GM21825 (cell line): ENCODE measurements at regions not wholly inside any gene's neighbourhood (a gene's known extent, or its start where the extent isn't known, plus 50 kb on each side); places are given as distances from the start of the nearest gene placed in this dataset.

Source experiments
- ATAC-seq: cut with Tn5 transposase; IDR thresholded peaks from one replicate; pipeline ENCODE4 v1.9.1; 2021; ENCODE audit warnings: mild to moderate bottlenecking, moderate library complexity; ENCODE audit not compliant: unreplicated experiment

DNA sequence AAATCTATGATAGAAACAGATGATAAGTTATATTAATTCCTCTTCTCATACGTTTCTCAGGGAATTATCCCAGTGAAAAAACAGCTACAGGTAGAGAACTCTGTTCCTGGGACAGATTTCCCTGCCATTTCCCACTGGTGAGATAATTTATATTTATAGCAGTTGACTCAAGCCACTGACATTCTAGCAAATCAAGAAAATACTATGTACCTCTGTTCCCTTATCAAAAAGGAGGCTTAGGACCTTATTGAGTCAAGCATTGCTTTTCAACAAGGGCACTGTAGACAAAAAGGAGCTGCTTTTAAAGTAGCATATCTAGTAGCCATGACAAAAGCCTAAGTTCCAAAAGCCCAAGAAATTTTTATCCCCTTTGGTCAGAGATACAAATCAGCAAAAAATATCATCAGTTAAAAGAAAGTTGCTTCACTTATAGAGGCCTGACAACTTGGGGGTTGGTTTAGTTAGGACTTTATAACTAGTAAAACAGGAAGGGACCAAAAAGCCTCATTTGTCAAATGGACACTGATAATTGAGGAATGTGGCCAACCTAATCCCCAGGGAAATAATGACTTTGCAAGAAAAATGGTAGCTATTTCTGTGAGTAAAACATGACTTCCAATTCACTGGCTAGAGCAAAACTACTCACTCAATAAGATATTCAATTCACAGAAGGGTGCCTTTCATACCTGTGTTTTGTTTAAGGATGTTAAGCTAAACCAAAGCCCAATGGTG is 652.5 kb downstream of the SLITRK1 start:
- ATAC-seq = no peak

DNA sequence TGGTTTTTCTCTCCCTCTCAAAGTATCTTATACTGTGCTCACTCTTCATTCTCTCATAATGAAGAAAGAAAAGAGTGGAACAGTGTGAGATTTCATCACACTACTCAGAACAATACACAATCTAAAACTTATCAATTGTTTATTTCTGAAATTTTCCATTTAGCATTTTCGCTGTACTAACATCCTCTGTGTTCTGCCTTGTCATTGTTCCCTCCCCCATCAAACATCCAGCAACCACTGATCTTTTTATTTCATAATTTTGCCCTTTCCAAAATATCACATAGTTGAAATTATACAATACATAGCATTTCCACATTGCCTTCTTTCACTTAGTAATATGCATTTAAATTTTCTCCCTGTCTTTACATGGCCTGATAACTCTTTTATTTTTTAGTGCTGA is 658.7 kb downstream of the SLITRK1 start:
- ATAC-seq = no peak

DNA sequence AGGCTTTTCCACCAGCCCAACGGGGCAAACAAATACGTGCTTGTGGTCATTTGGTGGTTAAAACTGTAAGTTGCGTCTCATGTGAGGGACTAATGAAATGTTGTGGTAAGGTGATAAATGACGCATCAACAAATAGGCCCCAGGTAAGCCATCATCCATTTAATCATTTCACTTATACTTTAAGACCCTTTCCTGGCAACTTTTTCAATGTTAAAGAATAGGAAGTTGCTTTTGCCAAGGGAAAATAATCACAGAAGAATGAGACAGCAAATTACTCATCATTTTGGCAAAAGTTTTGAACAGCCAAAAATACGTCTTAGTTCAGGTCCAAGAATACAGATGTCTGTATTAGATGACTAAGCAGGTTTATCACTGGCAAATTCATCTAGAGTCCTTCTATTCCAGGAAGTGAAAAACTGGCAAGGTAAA is 660.4 kb downstream of the SLITRK1 start:
- ATAC-seq = no peak

DNA sequence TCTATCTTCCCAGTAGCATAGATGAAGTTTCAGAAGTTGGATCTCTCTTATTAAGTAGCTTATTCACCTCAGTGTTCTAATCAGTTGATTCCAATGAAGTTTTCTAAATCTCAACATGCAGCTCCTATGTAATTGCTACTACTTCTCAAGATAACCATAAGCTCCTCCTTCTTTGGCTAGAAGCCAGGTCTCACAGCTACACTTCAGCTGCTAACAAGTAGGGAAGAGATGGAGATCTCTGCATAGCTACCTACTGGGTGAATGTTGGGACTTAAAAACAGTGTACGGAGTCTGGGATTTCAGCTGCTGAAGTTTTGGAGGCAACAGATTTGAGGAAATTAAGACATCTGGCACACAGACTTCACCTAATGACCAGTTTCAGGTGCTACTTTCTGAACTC is 661.0 kb downstream of the SLITRK1 start:
- ATAC-seq = no peak

DNA sequence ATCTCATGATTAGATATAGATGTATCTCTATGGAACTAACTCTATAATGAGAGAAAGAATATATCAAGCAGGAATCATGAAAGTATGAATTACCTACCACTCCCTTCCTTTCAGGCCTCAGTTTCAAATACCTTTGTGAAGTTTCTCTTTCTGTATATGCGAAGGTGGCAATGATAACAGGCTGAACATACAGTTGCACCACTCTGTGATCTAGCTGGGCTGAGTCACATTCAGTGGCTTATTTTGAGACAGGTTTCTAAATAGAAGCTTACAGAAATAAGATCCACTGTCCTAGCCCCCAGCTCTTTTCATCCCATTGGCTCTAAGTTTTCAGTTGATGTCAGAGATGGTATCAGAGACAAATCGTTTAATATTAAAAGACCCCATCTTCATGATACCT is 662.0 kb downstream of the SLITRK1 start:
- no peak for ATAC-seq

DNA sequence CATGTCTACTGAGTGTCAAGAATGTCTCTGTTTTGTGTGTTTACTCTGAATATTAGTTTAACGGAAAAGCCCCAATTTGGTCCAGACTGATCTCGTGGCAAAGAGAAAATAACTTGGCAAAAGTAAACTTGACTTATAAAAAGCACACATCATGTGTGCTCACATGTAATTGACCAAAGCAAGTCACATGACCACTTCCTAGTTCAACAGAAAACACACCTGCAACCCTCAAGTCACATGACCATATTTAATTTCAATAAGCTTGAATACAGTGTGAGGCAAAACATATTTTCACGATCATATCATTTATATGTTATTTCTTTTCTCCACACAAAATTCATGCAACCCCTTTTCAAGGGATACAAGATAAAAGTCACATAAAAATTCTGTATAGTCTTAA is 662.4 kb downstream of the SLITRK1 start:
- ATAC-seq = no peak

DNA sequence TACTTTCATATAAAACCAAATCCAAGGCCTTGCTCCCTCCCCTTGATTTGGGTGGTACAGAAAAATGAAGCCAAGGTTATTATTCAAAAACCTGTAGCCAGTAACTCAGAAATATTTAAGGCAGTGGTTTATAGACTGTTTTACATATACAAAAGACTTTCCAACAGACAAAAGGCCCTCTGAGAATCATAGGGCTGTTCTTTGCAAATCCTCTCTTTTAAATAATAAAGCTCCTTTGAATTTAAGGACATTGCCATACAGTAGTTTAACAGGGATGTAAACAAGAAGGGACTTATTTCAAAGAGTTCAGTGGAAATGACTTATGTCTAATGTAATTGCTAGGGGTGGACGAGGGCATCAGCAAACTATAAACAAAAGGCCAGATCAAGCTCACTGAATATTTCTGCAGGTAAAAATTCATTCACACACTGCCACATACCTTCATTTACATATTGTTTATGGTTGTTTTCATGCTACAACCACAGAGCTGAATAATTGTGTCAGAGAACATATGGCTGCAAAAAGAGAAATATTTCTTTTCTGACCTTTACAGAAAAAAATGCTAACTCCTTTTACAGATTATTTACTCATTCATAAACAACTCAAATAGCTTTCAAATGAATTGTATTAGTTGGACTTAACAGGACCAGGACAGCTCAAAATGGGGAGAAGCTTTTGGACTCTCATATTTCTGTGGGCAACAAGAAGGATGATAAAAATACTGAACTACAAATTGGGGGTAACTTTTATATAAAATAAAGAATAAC is 665.6 kb downstream of the SLITRK1 start:
- no peak for ATAC-seq

DNA sequence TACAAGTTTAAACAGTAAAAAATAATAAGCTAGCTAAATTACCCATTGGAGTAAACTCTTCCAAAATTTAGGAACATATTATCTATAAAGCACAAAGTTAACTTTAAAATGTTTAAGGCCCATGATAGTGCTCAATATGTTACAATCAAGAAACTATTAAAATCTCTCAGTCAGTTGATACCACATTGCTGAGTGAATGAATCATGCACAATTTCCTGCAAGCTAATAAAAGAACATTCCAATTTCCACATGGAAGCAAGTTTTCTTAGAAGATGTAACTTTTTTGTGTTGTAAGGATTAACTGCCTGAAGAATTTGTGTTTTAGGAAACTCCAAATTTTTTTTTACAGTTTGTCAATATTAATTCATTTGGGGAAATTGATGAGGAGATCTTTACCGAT is 666.6 kb downstream of the SLITRK1 start:
- ATAC-seq = no peak

DNA sequence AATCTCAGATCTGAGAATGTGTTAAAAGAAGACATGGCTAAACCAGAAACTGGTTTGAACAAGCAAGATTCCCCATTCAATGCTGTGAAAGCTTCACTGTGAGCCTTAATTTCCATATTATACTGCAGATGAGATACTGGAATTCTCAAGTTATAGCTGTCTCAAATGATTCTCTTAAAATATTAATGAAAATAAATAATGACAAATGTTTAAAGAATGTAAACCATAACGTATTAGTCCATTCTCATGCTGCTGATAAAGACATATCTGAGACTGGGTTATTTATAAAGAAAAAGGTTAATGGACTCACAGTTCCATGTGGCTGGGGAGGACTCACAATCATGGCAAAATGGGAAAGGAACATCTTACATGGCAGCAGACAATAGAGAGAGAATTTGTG is 667.8 kb downstream of the SLITRK1 start:
- ATAC-seq = no peak

DNA sequence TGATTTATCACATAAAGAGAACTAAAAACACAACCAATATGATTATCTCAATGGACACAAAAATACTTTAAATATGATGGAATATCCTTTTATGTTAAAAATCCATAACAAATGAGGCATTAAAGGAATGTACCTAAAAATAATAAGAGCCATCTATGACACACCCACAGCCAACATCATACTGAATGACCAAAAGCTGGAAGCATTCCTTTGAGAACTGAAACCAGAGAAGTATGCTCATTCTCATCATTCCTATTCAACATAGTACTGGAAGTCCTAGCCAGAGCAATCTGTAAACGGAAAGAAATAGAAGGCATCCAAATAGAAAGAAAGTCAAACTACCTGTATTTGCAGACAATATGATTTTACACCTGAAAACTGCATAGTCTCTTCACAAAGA is 671.0 kb downstream of the SLITRK1 start:
- ATAC-seq = no peak

DNA sequence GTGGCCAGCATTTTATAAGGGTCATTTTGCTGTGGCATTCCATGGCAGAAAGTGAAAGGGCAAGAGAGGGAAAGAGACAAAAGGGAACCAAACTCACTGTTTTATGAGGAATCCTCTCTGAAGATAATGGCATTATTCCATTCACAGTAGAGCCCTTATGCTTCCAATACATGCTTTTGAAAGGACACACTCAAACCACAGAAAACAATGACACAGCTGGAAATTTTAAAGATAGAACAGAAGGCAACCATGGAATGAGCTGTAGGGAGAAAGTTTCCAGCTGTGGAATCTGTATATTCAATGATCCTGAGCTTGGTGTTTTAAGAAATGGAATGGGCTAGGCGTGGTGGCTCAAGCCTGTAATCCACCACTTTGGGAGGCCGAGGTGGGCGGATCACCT is 677.4 kb downstream of the SLITRK1 start:
- ATAC-seq = no peak

DNA sequence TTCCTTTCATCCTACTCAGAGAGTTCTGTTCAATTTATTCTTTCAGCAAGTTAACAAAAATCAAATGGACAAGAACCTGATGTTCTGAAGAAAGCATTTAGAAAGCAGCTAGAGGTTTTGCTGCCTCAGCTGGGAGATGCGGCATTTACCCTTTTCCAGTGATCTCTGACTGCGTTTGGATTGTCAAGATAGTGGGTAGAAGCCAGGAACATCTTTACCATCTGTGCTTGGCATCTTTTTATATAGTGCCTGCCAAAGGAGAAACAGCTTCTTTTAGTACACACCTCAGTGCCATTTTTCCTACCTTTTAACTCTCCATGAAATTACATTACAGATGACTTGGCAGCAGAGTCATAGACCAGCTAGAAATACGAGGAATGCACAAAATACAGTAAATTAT is 680.8 kb downstream of the SLITRK1 start:
- no peak for ATAC-seq

DNA sequence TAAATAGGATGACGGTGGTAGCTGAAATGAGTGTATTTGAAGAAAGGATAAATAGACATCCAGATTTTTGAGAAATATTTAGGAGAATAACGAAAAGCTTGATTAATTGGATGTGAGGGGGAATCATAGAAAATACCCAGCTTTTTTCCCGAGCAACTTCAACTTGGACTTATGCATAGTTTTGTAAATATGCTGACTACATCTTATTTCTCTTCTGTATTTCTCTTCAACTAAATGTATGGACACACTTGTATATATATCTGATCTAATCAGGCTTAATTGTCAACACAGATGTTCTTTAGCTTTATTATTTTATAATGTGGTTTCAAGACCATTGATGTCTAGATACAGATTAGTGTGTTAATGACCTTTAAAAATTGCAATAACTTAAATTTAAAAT is 685.0 kb downstream of the SLITRK1 start:
- ATAC-seq = no peak

DNA sequence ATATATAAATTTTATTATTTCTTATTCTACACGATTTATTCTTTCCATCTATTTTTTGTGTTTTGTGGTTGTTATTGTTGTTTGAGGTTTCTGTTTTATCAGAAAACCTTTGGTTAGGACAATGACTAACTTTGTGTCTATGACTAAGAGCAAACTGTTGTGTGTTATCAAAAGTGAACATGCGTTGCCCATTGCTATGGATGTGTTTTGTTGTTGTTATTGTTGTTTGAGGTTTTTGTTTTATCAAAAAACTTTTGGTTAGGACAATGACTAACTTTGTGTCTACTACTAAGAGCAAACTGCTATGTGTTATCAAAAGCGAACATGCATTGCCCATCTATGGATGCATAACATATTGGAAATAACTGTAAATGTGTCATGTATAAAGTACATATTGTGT is 692.3 kb downstream of the SLITRK1 start:
- ATAC-seq = no peak

DNA sequence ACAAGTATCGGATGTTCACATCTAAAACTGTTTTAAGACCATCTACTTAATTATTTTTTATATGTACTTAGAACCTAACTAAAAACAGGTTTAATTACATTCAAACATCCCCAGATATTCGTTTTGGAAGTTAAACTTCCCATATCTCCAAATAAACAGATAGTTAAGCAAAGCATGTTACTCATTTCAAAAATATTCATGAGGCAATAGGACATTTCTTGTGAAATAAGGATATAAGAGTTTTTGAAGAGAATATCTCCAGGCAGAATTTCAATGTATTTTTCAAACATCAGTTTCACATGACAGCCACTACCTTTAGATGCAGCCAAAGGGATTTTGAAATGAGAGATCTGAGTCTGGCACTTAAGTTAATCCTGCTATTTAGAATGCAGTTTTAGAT is 697.5 kb downstream of the SLITRK1 start:
- ATAC-seq = no peak

DNA sequence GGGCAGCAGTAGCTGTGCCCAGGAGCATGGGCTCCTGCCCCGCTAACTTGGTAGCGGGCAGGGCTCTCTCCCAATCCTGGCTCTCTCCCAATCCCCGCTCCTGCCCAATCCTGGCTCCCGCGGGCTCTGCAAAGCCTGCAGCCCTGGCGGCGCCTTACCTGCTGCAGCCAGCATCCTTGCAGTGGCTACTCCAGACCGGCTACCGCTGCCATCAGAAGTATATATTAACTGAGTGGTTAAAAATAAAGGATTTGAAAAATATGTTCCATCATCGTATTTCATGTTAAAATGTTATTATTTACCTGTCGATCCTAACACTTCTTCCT is 698.2 kb downstream of the SLITRK1 start:
- no peak for ATAC-seq

DNA sequence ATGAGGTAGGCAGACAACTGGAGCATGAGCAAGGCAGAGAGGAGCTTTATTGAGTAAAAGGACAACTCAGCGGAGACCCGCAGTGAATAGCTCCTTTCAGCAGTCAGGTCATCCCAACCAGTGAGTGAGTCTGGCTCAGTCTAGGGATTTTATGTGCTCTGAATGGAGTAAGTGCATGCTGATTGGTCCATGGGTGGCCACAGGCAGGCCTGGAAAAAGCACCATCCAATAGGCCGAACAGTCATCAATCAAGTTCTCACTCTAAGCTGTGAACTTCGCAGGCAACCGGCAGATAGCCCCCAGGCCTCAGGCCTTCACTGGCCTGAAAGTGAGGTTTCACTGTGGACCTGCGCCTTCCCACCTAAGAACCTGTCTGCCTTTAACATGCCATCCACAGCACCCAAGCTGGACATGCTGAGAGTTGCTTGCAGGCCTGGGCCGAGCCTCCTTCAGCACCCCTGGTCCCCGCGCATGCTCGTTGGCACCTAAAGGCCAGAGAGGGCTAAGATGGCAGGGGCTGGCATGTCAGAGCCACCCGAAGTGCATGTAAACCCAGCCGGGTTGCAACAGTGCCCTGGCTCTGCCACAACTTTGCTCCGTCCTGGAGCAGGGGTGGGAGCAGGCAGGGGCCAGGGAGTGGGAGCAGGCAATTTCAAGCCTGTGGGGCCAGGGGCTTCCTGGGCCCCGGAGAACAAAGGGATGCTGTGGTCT is 698.7 kb downstream of the SLITRK1 start:
- no peak for ATAC-seq

DNA sequence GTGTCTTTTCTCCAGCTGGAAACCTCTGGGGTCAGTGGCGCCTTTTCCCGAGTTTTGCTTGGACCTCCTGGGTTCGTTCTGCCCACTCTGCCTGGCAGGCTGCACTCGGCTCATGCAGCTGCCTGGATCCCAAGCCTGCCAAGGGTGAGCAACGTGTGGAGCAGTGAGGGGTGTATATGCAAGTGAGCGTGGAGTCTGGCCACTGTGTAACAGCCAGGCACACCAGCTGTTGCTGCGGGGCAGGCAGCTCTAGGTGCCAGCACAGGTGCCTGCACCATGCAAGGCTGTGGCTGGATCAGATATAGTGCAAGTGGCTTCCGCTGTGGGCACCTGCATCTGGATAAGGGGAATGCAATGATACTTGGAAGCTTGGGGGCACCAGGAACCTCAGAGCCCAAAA is 699.4 kb downstream of the SLITRK1 start:
- ATAC-seq = no peak

DNA sequence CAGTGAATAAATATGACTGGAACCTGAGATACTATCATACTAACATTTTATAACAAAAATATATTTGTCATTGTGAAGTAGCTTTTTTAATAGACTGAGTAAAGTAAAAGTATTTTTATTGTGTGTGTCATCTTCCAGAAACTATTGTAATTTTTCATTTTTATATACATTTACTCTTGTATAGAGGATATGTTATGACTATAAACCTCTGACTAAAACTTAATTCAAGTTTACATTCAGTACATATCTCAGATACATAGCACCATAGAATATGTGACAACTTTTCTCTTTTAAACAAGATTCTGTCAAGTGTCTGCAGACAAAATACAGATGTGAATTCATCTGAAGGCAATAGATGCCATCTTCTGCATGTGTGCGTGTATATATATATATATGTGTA is 704.3 kb downstream of the SLITRK1 start:
- ATAC-seq = no peak

DNA sequence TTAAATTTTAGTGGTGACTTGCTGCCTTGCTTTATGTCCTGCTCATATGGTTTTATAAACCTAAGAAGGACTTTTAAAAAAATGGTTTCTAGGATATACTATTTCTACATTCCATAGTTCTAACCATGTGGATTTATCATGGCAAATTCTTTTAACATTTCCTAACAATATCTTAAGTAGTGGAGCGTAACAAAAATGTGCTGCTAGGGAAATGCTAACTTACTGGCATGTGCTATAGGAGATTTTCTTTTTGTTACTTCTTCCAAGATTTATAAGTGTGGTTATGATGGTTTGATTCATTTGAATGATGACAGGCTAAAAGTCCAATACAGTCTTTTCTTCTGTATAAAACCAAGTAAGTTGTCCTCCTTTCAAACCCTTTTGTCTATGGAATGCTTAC is 713.7 kb downstream of the SLITRK1 start:
- ATAC-seq = no peak

DNA sequence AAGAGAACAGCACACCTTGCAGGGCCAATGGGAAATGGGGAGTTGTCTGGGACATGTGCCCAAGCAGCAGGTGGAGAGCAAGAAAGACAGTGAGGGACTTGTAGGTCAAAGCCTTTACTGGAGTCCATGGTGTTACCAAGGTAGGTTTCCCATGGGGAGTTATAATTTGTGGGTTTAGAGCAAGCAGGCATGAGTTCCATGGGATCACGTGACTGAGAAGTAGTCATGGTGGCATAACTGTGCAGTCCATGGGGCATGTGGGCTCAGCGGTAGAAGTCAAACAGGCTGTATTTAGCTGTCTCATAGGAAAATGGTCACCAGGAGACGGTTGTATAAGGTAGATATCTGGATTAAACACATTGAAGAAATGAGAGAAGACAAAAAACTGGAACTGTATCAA is 715.1 kb downstream of the SLITRK1 start:
- ATAC-seq = no peak

DNA sequence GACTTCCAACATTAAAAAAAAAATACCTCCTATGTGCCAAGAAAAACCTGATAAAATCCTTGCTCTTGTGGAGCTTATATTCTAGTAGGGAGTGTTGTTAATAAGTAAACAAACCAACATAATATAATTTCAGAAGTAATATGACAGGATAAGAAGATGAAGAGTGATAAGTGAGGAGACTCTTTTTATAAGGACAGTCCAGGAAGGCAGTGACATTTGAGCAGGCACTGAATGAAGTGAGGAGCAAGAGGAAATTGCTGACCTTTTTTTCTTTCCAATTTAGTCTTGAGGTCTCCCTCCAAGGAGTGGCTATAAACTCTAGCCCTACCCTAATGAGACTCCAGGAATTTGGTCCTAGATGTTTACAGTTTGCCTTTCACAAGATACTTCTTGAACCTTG is 715.7 kb downstream of the SLITRK1 start:
- ATAC-seq = no peak
